Prostate gland (tissue), 2 donors: ENCODE measurements at regions not wholly inside any gene's neighbourhood (a gene's known extent, or its start where the extent isn't known, plus 50 kb on each side); places are given as distances from the start of the nearest gene placed in this dataset.

Experiments used
- POLR2A ChIP-seq: fragments of 450-650 bp; IDR thresholded peaks from one replicate; pipeline ENCODE4 v1.6.1; 2016; ENCODE audit warnings: antibody characterized with exemption, mild to moderate bottlenecking
- TF ChIP-seq, protein P1 (sequence below), 4 experiments: fragments of 200-600 bp in 2 of 4; fragments of 450-650 bp in 2 of 4; sonication (generic) in 2 of 4; IDR thresholded peaks; 1 replicate in 3 of 4; 2 replicates in 1 of 4; pipeline ENCODE4 v1.5.1; 2016 to 2019; ENCODE audit warnings: antibody characterized with exemption in 4 of 4, mild to moderate bottlenecking in 2 of 4, moderate library complexity in 2 of 4

- TF ChIP-seq, protein P1, sequence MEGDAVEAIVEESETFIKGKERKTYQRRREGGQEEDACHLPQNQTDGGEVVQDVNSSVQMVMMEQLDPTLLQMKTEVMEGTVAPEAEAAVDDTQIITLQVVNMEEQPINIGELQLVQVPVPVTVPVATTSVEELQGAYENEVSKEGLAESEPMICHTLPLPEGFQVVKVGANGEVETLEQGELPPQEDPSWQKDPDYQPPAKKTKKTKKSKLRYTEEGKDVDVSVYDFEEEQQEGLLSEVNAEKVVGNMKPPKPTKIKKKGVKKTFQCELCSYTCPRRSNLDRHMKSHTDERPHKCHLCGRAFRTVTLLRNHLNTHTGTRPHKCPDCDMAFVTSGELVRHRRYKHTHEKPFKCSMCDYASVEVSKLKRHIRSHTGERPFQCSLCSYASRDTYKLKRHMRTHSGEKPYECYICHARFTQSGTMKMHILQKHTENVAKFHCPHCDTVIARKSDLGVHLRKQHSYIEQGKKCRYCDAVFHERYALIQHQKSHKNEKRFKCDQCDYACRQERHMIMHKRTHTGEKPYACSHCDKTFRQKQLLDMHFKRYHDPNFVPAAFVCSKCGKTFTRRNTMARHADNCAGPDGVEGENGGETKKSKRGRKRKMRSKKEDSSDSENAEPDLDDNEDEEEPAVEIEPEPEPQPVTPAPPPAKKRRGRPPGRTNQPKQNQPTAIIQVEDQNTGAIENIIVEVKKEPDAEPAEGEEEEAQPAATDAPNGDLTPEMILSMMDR (IDR thresholded peaks at IDR 0.05), result no peak
- TF ChIP-seq POLR2A, result no peak
Measured at GRCh38 chr14:42742084-42742483, 1135.4 kb downstream of the LRFN5 start.
